Fibroblast of the aortic adventitia (primary cell): ENCODE measurements at regions not wholly inside any gene's neighbourhood (a gene's known extent, or its start where the extent isn't known, plus 50 kb on each side); places are given as distances from the start of the nearest gene placed in this dataset.

Source experiments
- DNase-seq: peaks from one replicate; pipeline ENCODE4 v3.0.0-alpha.2; 2010; ENCODE audit warnings: low read depth
- H3K4me3 ChIP-seq: 2 replicates; pipeline ENCODE4 v1.5.1; 2011; ENCODE audit warnings: low read depth, mild to moderate bottlenecking, control low read depth, low read length, moderate library complexity
- TF ChIP-seq, protein P1 (sequence below): IDR thresholded peaks from 2 replicates; pipeline ENCODE4 v1.5.1; 2011; ENCODE audit warnings: mild to moderate bottlenecking, low read length, control low read depth, inconsistent platforms; ENCODE audit not compliant: insufficient read depth

DNA sequence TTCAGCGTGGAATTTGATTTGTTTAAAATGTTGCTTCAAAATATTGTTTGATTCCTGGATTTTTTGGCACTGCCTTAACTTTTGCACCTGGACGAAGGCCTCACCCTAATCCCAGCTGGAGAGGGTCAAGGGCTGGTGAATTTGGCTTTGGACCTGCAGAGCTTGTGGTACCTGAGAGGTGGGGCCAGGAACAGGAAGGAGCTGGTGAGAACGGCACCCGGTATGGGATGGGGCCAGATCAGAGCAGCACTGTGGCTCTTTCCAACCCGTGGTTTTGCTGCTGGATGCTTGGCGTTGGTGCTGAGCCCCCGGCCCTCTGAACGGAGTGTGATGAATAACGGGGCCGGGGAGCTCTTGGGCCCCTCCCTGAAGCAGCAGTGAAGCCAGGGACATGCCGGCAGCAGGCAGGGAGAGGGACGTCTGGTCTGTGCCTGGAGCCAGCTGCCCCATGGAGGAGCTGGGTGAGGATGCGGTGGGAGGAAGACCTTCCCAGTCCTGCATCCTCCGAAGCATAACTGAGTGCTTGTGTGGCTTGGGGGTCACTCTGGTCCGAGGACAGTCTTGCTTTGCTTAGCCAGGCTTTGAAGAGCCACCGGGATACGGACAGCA lies 275.4 kb downstream of the SEC14L1 start:
- no peak overlapping the region for H3K4me3 ChIP-seq
- TF ChIP-seq, protein P1, sequence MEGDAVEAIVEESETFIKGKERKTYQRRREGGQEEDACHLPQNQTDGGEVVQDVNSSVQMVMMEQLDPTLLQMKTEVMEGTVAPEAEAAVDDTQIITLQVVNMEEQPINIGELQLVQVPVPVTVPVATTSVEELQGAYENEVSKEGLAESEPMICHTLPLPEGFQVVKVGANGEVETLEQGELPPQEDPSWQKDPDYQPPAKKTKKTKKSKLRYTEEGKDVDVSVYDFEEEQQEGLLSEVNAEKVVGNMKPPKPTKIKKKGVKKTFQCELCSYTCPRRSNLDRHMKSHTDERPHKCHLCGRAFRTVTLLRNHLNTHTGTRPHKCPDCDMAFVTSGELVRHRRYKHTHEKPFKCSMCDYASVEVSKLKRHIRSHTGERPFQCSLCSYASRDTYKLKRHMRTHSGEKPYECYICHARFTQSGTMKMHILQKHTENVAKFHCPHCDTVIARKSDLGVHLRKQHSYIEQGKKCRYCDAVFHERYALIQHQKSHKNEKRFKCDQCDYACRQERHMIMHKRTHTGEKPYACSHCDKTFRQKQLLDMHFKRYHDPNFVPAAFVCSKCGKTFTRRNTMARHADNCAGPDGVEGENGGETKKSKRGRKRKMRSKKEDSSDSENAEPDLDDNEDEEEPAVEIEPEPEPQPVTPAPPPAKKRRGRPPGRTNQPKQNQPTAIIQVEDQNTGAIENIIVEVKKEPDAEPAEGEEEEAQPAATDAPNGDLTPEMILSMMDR: no peak
- DNase-seq: no peak

- TF ChIP-seq, protein P1: no peak
- no peak for DNase-seq
- H3K4me3 ChIP-seq: no peak overlapping the region
Measured at GRCh38 chr17:77417575-77417974, 276.8 kb downstream of the SEC14L1 start.

GRCh38 chr17:77418609-77419008 lies 277.8 kb downstream of the SEC14L1 start:
- TF ChIP-seq, protein P1: no peak
- H3K4me3 ChIP-seq: no peak overlapping the region
- DNase-seq: no peak

GRCh38 chr17:77419095-77419494 lies 278.3 kb downstream of the SEC14L1 start:
- TF ChIP-seq, protein P1: no peak
- no peak overlapping the region for H3K4me3 ChIP-seq
- no peak for DNase-seq

- TF ChIP-seq, protein P1: no peak
- no peak overlapping the region for H3K4me3 ChIP-seq
- DNase-seq: no peak
Measured at GRCh38 chr17:77419547-77420094, 278.9 kb downstream of the SEC14L1 start.

GRCh38 chr17:77420095-77420803 lies 279.5 kb downstream of the SEC14L1 start:
- DNase-seq: no peak
- H3K4me3 ChIP-seq: no peak overlapping the region
- TF ChIP-seq, protein P1: no peak
